Thoracic aorta (tissue), 2 donors: ENCODE measurements at regions not wholly inside any gene's neighbourhood (a gene's known extent, or its start where the extent isn't known, plus 50 kb on each side); places are given as distances from the start of the nearest gene placed in this dataset.
"Not testable (repeated sequence)": the region's sequence is repeated elsewhere in the genome, so short reads cannot be mapped to it uniquely, and the experiment has no call there.

Experiments used
- ATAC-seq: fragments of 150-250 bp; one replicate; pipeline ENCODE4 v1.8.0; 2017; ENCODE audit warnings: low read depth; ENCODE audit not compliant: insufficient number of reproducible peaks, low FRiP score
- DNase-seq: peaks from one replicate; pipeline ENCODE4 v3.0.0-alpha.2; 2020; ENCODE audit warnings: low spot score
- H3K27ac ChIP-seq, 2 donors: fragments of 200-600 bp; sonication (generic); 1 replicate in 1 of 2; 2 replicates in 1 of 2; pipeline ENCODE4 v1.5.1; 2016; ENCODE audit warnings: mild to moderate bottlenecking in 2 of 2, moderate library complexity in 2 of 2
- H3K27me3 ChIP-seq: fragments of 200-600 bp; sonication (generic); replicated peaks from 2 replicates; pipeline ENCODE4 v1.6.0; 2016; ENCODE audit warnings: mild to moderate bottlenecking; ENCODE audit not compliant: insufficient read depth
- H3K36me3 ChIP-seq: fragments of 200-600 bp; sonication (generic); one replicate; pipeline ENCODE4 v1.5.1; 2016
- H3K4me1 ChIP-seq, 2 donors: fragments of 200-600 bp; sonication (generic); 1 replicate in 1 of 2; 2 replicates in 1 of 2; pipeline versions ENCODE4 v1.5.1 to v1.6.0; 2016; ENCODE audit warnings: low read depth in 2 of 2, mild to moderate bottlenecking in 1 of 2; ENCODE audit not compliant: control insufficient read depth in 1 of 2
- H3K4me3 ChIP-seq: fragments of 200-600 bp; sonication (generic); 2 replicates; pipeline ENCODE4 v1.5.1; 2016; ENCODE audit warnings: mild to moderate bottlenecking
- H3K9me3 ChIP-seq: fragments of 200-600 bp; sonication (generic); 2 replicates; pipeline ENCODE4 v1.5.1; 2016
- CTCF ChIP-seq: fragments of 200-600 bp; sonication (generic); IDR thresholded peaks from one replicate; pipeline ENCODE4 v1.5.1; 2019; ENCODE audit warnings: antibody characterized with exemption

GRCh38 chr12:59401862-59402261 lies 194.0 kb upstream of the SLC16A7 start:
- H3K27ac ChIP-seq, result no peak overlapping the region
- H3K4me3 ChIP-seq, result no peak overlapping the region
- peaks cover 0 to 2% of the 10 kb centered on the region in 2 donors for H3K4me1 ChIP-seq
- H3K36me3 ChIP-seq, result no peaks in the 10 kb centered on the region
- no peaks in the 10 kb centered on the region for H3K9me3 ChIP-seq
- DNase-seq (no peak), ATAC-seq (no peak)
- H3K27me3 ChIP-seq, result no peaks in the 10 kb centered on the region
- no peak for TF ChIP-seq CTCF

GRCh38 chr12:59398164-59398563 lies 197.7 kb upstream of the SLC16A7 start:
- DNase-seq (no peak), ATAC-seq (no peak)
- Histone ChIP-seq H3K4me1 (no peaks in the 10 kb centered on the region), H3K27ac (no peak overlapping the region), H3K36me3 (no peaks in the 10 kb centered on the region), H3K4me3 (no peak overlapping the region), H3K27me3 (no peaks in the 10 kb centered on the region), H3K9me3 (no peaks in the 10 kb centered on the region)
- no peak for TF ChIP-seq CTCF

DNA sequence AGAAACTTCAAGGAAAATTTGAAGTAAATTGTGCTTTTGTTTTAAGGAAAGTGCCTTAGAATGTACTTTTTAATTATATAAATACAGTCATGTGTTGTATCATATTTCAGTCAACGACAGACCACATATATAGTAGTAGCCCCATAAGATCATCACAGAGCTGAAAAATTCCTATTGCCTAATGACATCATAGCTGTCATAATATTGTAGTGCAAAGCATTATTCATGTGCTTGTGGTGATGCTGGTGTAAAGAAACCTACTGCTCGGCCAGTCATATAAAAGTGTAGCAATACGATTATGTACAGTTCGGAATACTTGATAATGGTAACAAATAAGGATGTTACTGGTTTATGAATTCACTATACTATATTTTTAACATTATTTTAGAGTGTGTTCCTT lies 198.9 kb upstream of the SLC16A7 start:
- Histone ChIP-seq H3K27me3 (no peaks in the 10 kb centered on the region), H3K27ac (no peak overlapping the region), H3K4me1 (no peaks in the 10 kb centered on the region), H3K4me3 (no peak overlapping the region), H3K36me3 (no peaks in the 10 kb centered on the region), H3K9me3 (no peaks in the 10 kb centered on the region)
- DNase-seq (no peak), ATAC-seq (no peak)
- TF ChIP-seq CTCF, result no peak

DNA sequence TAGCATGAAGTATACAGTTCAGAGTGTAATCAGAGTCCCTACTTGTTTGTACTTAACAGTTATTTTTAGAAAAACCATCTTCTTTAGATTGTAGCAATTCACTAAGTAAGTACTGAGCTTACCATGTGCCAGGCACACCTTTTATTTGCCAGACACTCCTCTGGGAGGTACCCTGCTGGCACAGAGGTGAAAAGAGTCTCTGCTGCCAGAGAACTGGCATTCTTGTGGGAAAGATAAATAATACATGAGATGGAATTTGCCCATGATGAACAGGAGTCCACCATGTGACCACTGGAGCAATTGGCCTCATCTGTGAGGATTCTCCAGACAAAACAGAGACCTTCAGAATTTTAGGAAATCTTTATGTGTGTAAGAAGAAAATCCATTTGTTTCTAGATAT lies 199.3 kb upstream of the SLC16A7 start:
- DNase-seq (no peak), ATAC-seq (no peak)
- no peaks in the 10 kb centered on the region for H3K27me3 ChIP-seq
- no peaks in the 10 kb centered on the region for H3K4me1 ChIP-seq
- H3K4me3 ChIP-seq, result no peak overlapping the region
- no peak for TF ChIP-seq CTCF
- no peak overlapping the region for H3K27ac ChIP-seq
- H3K36me3 ChIP-seq, result no peaks in the 10 kb centered on the region
- no peaks in the 10 kb centered on the region for H3K9me3 ChIP-seq

GRCh38 chr12:59395310-59395709 lies 200.5 kb upstream of the SLC16A7 start:
- not testable (repeated sequence) for H3K27me3 ChIP-seq, H3K4me1 ChIP-seq, ATAC-seq, DNase-seq, H3K9me3 ChIP-seq, H3K27ac ChIP-seq, H3K4me3 ChIP-seq, H3K36me3 ChIP-seq

- no peak for ATAC-seq
- Histone ChIP-seq H3K4me3 (no peak overlapping the region), H3K9me3 (no peaks in the 10 kb centered on the region), H3K36me3 (no peaks in the 10 kb centered on the region), H3K4me1 (no peaks in the 10 kb centered on the region), H3K27me3 (no peaks in the 10 kb centered on the region), H3K27ac (no peak overlapping the region)
- no peak for DNase-seq
- TF ChIP-seq CTCF, result no peak
Measured at GRCh38 chr12:59393506-59393905, 202.3 kb upstream of the SLC16A7 start.
